IMR-90 (cell line): ENCODE measurements at regions not wholly inside any gene's neighbourhood (a gene's known extent, or its start where the extent isn't known, plus 50 kb on each side); places are given as distances from the start of the nearest gene placed in this dataset.

ENCODE experiments used
- ATAC-seq: fragments of 200-7000 bp; cut with Tn5 transposase; 2 replicates; pipeline ENCODE4 v1.9.1; 2020; ENCODE audit warnings: low read depth, mild to moderate bottlenecking, moderate library complexity
- BruUV-seq: library from RNA; stranded (reverse); fragments of 400-500 nt; replicated peaks from 2 replicates; lab custom pipeline; 2021; lab: Mats Ljungman, UMichigan
- CTCF ChIA-PET: fragments of 300-600 bp; formaldehyde crosslinking; extraction: SDS; loops from one replicate; lab custom pipeline; 2021; ENCODE audit warnings: antibody characterized with exemption; lab: Yijun Ruan, JAX
- POLR2A ChIA-PET: fragments of 300-600 bp; sonication (Branson Sonifier 250); formaldehyde crosslinking; loops from one replicate; lab custom pipeline; 2022; ENCODE audit warnings: antibody characterized with exemption; ENCODE audit not compliant: unreplicated experiment; lab: Charles Lee
- DNase-seq: peaks from one replicate; pipeline ENCODE4 v3.0.0; 2013
- H2AFZ ChIP-seq: replicated peaks from 2 replicates; pipeline ENCODE3; 2013; ENCODE audit warnings: low read length, mild to moderate bottlenecking; ENCODE audit not compliant: poor library complexity
- H2AK5ac ChIP-seq: 2 replicates; pipeline ENCODE4 v1.6.1; 2013; ENCODE audit warnings: low read depth, low read length, inconsistent platforms
- H2AK9ac ChIP-seq: replicated peaks from 2 replicates; pipeline ENCODE3; 2013; ENCODE audit warnings: mild to moderate bottlenecking, low read depth, low read length, moderate library complexity; ENCODE audit not compliant: poor library complexity
- H2BK120ac ChIP-seq: 2 replicates; pipeline ENCODE4 v1.6.1; 2013; ENCODE audit warnings: low read depth, low read length, inconsistent platforms
- H2BK15ac ChIP-seq: 3 replicates; pipeline ENCODE4 v1.6.1; 2013; ENCODE audit warnings: low read depth, low read length, inconsistent platforms
- H2BK20ac ChIP-seq: 2 replicates; pipeline ENCODE4 v1.6.1; 2013; ENCODE audit warnings: low read depth, mild to moderate bottlenecking, inconsistent platforms, low read length, moderate library complexity
- H2BK5ac ChIP-seq: 2 replicates; pipeline ENCODE4 v1.6.1; 2013; ENCODE audit warnings: mild to moderate bottlenecking, low read depth, low read length, inconsistent platforms; ENCODE audit not compliant: poor library complexity, severe bottlenecking
- H3K14ac ChIP-seq: replicated peaks from 2 replicates; pipeline ENCODE4 v1.6.1; 2013; ENCODE audit warnings: low read depth, low read length, inconsistent platforms
- H3K18ac ChIP-seq: 2 replicates; pipeline ENCODE4 v1.6.1; 2013; ENCODE audit warnings: low read depth, low read length, control low read depth
- H3K23ac ChIP-seq: 2 replicates; pipeline ENCODE4 v1.6.1; 2013; ENCODE audit warnings: low read depth, low read length, inconsistent platforms
- H3K27ac ChIP-seq: 2 replicates; pipeline ENCODE4 v1.5.1; 2013; ENCODE audit warnings: mild to moderate bottlenecking, control low read depth, low read length; ENCODE audit not compliant: insufficient read depth
- H3K27me3 ChIP-seq: 2 replicates; pipeline ENCODE4 v1.6.1; 2013; ENCODE audit warnings: low read length; ENCODE audit not compliant: control insufficient read depth, insufficient read depth
- H3K36me3 ChIP-seq: 2 replicates; pipeline ENCODE4 v1.6.1; 2013; ENCODE audit warnings: low read length, mixed read lengths; ENCODE audit not compliant: control insufficient read depth, insufficient read depth
- H3K4ac ChIP-seq: 2 replicates; pipeline ENCODE4 v1.6.1; 2013; ENCODE audit warnings: low read depth, low read length, inconsistent platforms
- H3K4me1 ChIP-seq: 2 replicates; pipeline ENCODE4 v1.6.1; 2013; ENCODE audit warnings: low read length, mixed read lengths; ENCODE audit not compliant: control insufficient read depth, insufficient read depth
- H3K4me2 ChIP-seq: 2 replicates; pipeline ENCODE4 v1.6.1; 2013; ENCODE audit warnings: low read depth, mild to moderate bottlenecking, control low read depth, low read length, moderate library complexity
- H3K4me3 ChIP-seq: 2 replicates; pipeline ENCODE4 v1.5.1; 2013; ENCODE audit warnings: low read depth, mild to moderate bottlenecking, control low read depth, low read length, moderate library complexity; ENCODE audit not compliant: insufficient read depth
- H3K56ac ChIP-seq: 2 replicates; pipeline ENCODE4 v1.6.1; 2013; ENCODE audit warnings: low read length, inconsistent platforms; ENCODE audit not compliant: insufficient read depth; ENCODE audit errors: extremely low read depth
- H3K79me1 ChIP-seq, 2 experiments: 2 replicates each; pipeline ENCODE4 v1.6.1; 2013; ENCODE audit warnings: low read length in 2 of 2, inconsistent platforms in 1 of 2, low read depth in 1 of 2
- H3K9ac ChIP-seq: 2 replicates; pipeline ENCODE4 v1.6.1; 2013; ENCODE audit warnings: low read depth, low read length, control low read depth
- H3K9me1 ChIP-seq: 2 replicates; pipeline ENCODE4 v1.6.1; 2013; ENCODE audit warnings: low read length, inconsistent platforms; ENCODE audit not compliant: insufficient read depth
- H3K9me3 ChIP-seq: 2 replicates; pipeline ENCODE4 v1.6.1; 2013; ENCODE audit warnings: low read length; ENCODE audit not compliant: control insufficient read depth, insufficient read depth
- H4K20me1 ChIP-seq: 2 replicates; pipeline ENCODE4 v1.6.1; 2013; ENCODE audit warnings: low read length, inconsistent platforms; ENCODE audit not compliant: insufficient read depth
- H4K5ac ChIP-seq: 2 replicates; pipeline ENCODE4 v1.6.1; 2013; ENCODE audit warnings: mild to moderate bottlenecking, low read depth, low read length, control low read depth
- H4K8ac ChIP-seq, 2 experiments: 2 replicates each; pipeline ENCODE4 v1.6.1; 2013; ENCODE audit warnings: low read depth in 2 of 2, low read length in 2 of 2, control low read depth in 1 of 2, inconsistent platforms in 1 of 2
- H4K91ac ChIP-seq: 2 replicates; pipeline ENCODE4 v1.6.1; 2013; ENCODE audit warnings: low read depth, low read length, inconsistent platforms; ENCODE audit not compliant: insufficient read depth
- ELK1 ChIP-seq: fragments of 150-350 bp; IDR thresholded peaks from 2 replicates; pipeline ENCODE4 v1.6.1; 2016; ENCODE audit warnings: low read depth, mild to moderate bottlenecking, low read length, moderate library complexity, borderline replicate concordance
- FOS ChIP-seq: fragments of 150-350 bp; IDR thresholded peaks from 2 replicates; pipeline ENCODE4 v1.6.1; 2016; ENCODE audit warnings: low read depth, low read length
- MXI1 ChIP-seq: IDR thresholded peaks from 2 replicates; pipeline ENCODE4 v1.6.1; 2012; ENCODE audit warnings: low read depth, mild to moderate bottlenecking, low read length, moderate library complexity, borderline replicate concordance
- NFE2L2 ChIP-seq: fragments of 150-350 bp; IDR thresholded peaks from 2 replicates; pipeline ENCODE4 v1.6.1; 2016; ENCODE audit warnings: low read depth, mild to moderate bottlenecking, low read length
- POLR2A ChIP-seq: IDR thresholded peaks from 2 replicates; pipeline ENCODE4 v1.6.1; 2012; ENCODE audit warnings: mild to moderate bottlenecking, low read depth, low read length
- USF2 ChIP-seq: fragments of 150-350 bp; IDR thresholded peaks from 2 replicates; pipeline ENCODE4 v1.6.1; 2017; ENCODE audit warnings: mild to moderate bottlenecking, antibody characterized with exemption, low read length, low read depth
- WGBS, 2 experiments: methylation state at CpG; one replicate each; pipeline versions ENCODE4 v1.1.5 to v1.1.7; 2013; ENCODE audit warnings: missing lambda C conversion rate in 2 of 2; ENCODE audit not compliant: insufficient read length in 1 of 2; ENCODE audit errors: extremely low coverage in 2 of 2; 5-methylcytosine and 5-hydroxymethylcytosine counted together
- dilution Hi-C: fragments of 300-500 bp; cut with HindIII; formaldehyde crosslinking; loops from one replicate; pipeline ENCODE4 v1.14.3; 2018; ENCODE audit warnings: low sequenced_read_pairs; ENCODE audit not compliant: unreplicated experiment
- in situ Hi-C: fragments of 300-500 bp; cut with MboI; formaldehyde crosslinking; loops from 3 replicates; pipeline ENCODE4 v1.14.3; 2019; ENCODE audit warnings: low sequenced_read_pairs, inconsistent platforms, mixed read lengths
- intact Hi-C: fragments of 100-400 bp; cut with micrococcal nuclease; formaldehyde crosslinking; loops from 2 replicates; pipeline ENCODE4 v1.10.0; 2022

GRCh38 chr6:140478631-140479030 is 1104.2 kb upstream of the CITED2 start:
- no peak overlapping the region for H4K8ac ChIP-seq
- no peak overlapping the region for H3K56ac ChIP-seq
- H2AK5ac ChIP-seq, result no peak overlapping the region
- no peak overlapping the region for H3K27ac ChIP-seq
- no peak overlapping the region for H3K14ac ChIP-seq
- in situ Hi-C loops (no loop called here), dilution Hi-C loops (no loop called here), intact Hi-C loops (no loop called here)
- H2BK15ac ChIP-seq, result no peak overlapping the region
- H2BK120ac ChIP-seq, result no peak overlapping the region
- H3K18ac ChIP-seq, result no peak overlapping the region
- ChIA-PET POLR2A (no interaction called here), CTCF (no interaction called here)
- H2BK20ac ChIP-seq, result peak overlapping the region; percentile 0; the same call in 1 of the 2 replicates
- no CpG with 5 or more reads among the region's 3 CpGs for WGBS, 2 experiments
- ATAC-seq (no peak), DNase-seq (no peak)
- H3K36me3 ChIP-seq, result no peaks in the 10 kb centered on the region
- peaks cover 2% of the 10 kb centered on the region; the same call in 1 of the 2 replicates for H3K4me1 ChIP-seq
- no peak overlapping the region for H3K9ac ChIP-seq
- no peak overlapping the region for H4K91ac ChIP-seq
- H3K4me3 ChIP-seq, result no peak overlapping the region
- no peak overlapping the region for H2AK9ac ChIP-seq
- no peaks in the 10 kb centered on the region for H3K9me1 ChIP-seq
- BruUV-seq, result no TSS peak
- no peaks in the 10 kb centered on the region for H3K79me1 ChIP-seq
- H3K4ac ChIP-seq, result no peak overlapping the region
- H2BK5ac ChIP-seq, result no peak overlapping the region
- H2AFZ ChIP-seq, result no peak overlapping the region
- H3K23ac ChIP-seq, result no peak overlapping the region
- no peak overlapping the region for H4K5ac ChIP-seq
- H3K4me2 ChIP-seq, result no peak overlapping the region
- H3K9me3 ChIP-seq, result peaks cover 4% of the 10 kb centered on the region
- TF ChIP-seq ELK1 (no peak), USF2 (no peak), POLR2A (no peak), MXI1 (no peak), FOS (no peak), NFE2L2 (no peak)
- no peaks in the 10 kb centered on the region for H3K27me3 ChIP-seq
- no peaks in the 10 kb centered on the region for H4K20me1 ChIP-seq
